PC-3 (cell line): ENCODE measurements at regions not wholly inside any gene's neighbourhood (a gene's known extent, or its start where the extent isn't known, plus 50 kb on each side); places are given as distances from the start of the nearest gene placed in this dataset.

Source experiments
- ATAC-seq: fragments of 200-7000 bp; cut with Tn5 transposase; 2 replicates; pipeline ENCODE4 v1.9.1; 2020; ENCODE audit warnings: mild to moderate bottlenecking, moderate library complexity
- BruUV-seq: library from RNA; stranded (reverse); fragments of 400-500 nt; replicated peaks from 2 replicates; lab custom pipeline; 2021; lab: Mats Ljungman, UMichigan
- CTCF ChIA-PET: fragments of 300-600 bp; sonication (Branson Sonifier 250); formaldehyde crosslinking; loops from one replicate; lab custom pipeline; 2022; ENCODE audit warnings: antibody characterized with exemption; lab: Charles Lee
- POLR2A ChIA-PET: fragments of 300-600 bp; sonication (Branson Sonifier 250); formaldehyde crosslinking; loops from one replicate; lab custom pipeline; 2022; ENCODE audit warnings: antibody characterized with exemption; ENCODE audit not compliant: unreplicated experiment; lab: Charles Lee
- DNase-seq: peaks from one replicate; pipeline ENCODE4 v3.0.0-alpha.2; 2015
- H2AFZ ChIP-seq: fragments of 300-600 bp; sonication (generic); 2 replicates; pipeline ENCODE4 v1.6.0; 2016; ENCODE audit warnings: antibody characterized with exemption, low read length
- H3F3A ChIP-seq: fragments of 300-600 bp; sonication (generic); one replicate; pipeline ENCODE4 v1.6.0; 2017; ENCODE audit warnings: antibody characterized with exemption, low read length, control low read depth, mild to moderate bottlenecking; ENCODE audit not compliant: unreplicated experiment
- H3K27ac ChIP-seq: fragments of 300-600 bp; sonication (generic); 2 replicates; pipeline ENCODE4 v1.5.1; 2016; ENCODE audit warnings: mild to moderate bottlenecking, low read length
- H3K27me3 ChIP-seq: fragments of 300-600 bp; sonication (generic); 2 replicates; pipeline ENCODE4 v1.6.1; 2016; ENCODE audit warnings: low read length, mixed read lengths
- H3K36me3 ChIP-seq: fragments of 300-600 bp; sonication (generic); 2 replicates; pipeline ENCODE4 v1.6.1; 2016; ENCODE audit warnings: low read depth, mixed run types, low read length, mixed read lengths
- H3K4me1 ChIP-seq: fragments of 300-600 bp; sonication (generic); 2 replicates; pipeline ENCODE4 v1.5.1; 2016; ENCODE audit warnings: low read length; ENCODE audit not compliant: insufficient read depth
- H3K4me2 ChIP-seq: fragments of 300-600 bp; sonication (generic); 2 replicates; pipeline ENCODE4 v1.6.0; 2016; ENCODE audit warnings: low read length
- H3K4me3 ChIP-seq: fragments of 300-600 bp; sonication (generic); 2 replicates; pipeline ENCODE4 v1.5.1; 2016; ENCODE audit warnings: mild to moderate bottlenecking, low read length, mixed read lengths
- H3K79me2 ChIP-seq: fragments of 300-600 bp; sonication (generic); 2 replicates; pipeline ENCODE4 v1.6.1; 2017; ENCODE audit warnings: low read length, mixed read lengths
- H3K9ac ChIP-seq: fragments of 300-600 bp; sonication (generic); 2 replicates; pipeline ENCODE4 v1.6.0; 2016; ENCODE audit warnings: mild to moderate bottlenecking, low read length
- H3K9me2 ChIP-seq: fragments of 300-600 bp; sonication (generic); replicated peaks from 2 replicates; pipeline ENCODE4 v1.6.1; 2016; ENCODE audit warnings: mixed run types, low read length, mixed read lengths
- H3K9me3 ChIP-seq: fragments of 300-600 bp; sonication (generic); 2 replicates; pipeline ENCODE4 v1.6.1; 2016; ENCODE audit warnings: low read length, mixed read lengths
- H4K20me1 ChIP-seq: fragments of 300-600 bp; sonication (generic); 2 replicates; pipeline ENCODE4 v1.6.1; 2016; ENCODE audit warnings: low read length, mixed read lengths
- EZH2 ChIP-seq: fragments of 300-600 bp; sonication (generic); IDR thresholded peaks from one replicate; pipeline ENCODE4 v1.6.1; 2017; ENCODE audit warnings: antibody characterized with exemption, mild to moderate bottlenecking, low read length; ENCODE audit not compliant: unreplicated experiment
- EZH2phosphoT487 ChIP-seq: fragments of 300-600 bp; sonication (generic); IDR thresholded peaks from 2 replicates; pipeline ENCODE4 v1.6.1; 2018; ENCODE audit warnings: mild to moderate bottlenecking, antibody characterized with exemption, low read length, borderline replicate concordance
- intact Hi-C: fragments of 100-400 bp; cut with micrococcal nuclease; formaldehyde crosslinking; loops from 2 replicates; pipeline ENCODE4 v1.9.0; 2023
- TF ChIP-seq, protein P1 (sequence below): fragments of 300-600 bp; sonication (generic); conservative IDR thresholded peaks from 2 replicates; pipeline ENCODE4 v1.5.1; 2017; ENCODE audit warnings: antibody characterized with exemption, low read depth, mild to moderate bottlenecking, low read length

- no TSS peak for BruUV-seq
- ATAC-seq: no peak
- H3K4me2 ChIP-seq: no peak overlapping the region
- no peaks in the 10 kb centered on the region for H3K27me3 ChIP-seq
- no peaks in the 10 kb centered on the region for H3F3A ChIP-seq
- DNase-seq: no peak
- H4K20me1 ChIP-seq: no peaks in the 10 kb centered on the region
- no peak overlapping the region for H3K4me3 ChIP-seq
- H3K79me2 ChIP-seq: no peaks in the 10 kb centered on the region
- ChIA-PET POLR2A (no interaction called here), CTCF (no interaction called here)
- TF ChIP-seq, protein P1, sequence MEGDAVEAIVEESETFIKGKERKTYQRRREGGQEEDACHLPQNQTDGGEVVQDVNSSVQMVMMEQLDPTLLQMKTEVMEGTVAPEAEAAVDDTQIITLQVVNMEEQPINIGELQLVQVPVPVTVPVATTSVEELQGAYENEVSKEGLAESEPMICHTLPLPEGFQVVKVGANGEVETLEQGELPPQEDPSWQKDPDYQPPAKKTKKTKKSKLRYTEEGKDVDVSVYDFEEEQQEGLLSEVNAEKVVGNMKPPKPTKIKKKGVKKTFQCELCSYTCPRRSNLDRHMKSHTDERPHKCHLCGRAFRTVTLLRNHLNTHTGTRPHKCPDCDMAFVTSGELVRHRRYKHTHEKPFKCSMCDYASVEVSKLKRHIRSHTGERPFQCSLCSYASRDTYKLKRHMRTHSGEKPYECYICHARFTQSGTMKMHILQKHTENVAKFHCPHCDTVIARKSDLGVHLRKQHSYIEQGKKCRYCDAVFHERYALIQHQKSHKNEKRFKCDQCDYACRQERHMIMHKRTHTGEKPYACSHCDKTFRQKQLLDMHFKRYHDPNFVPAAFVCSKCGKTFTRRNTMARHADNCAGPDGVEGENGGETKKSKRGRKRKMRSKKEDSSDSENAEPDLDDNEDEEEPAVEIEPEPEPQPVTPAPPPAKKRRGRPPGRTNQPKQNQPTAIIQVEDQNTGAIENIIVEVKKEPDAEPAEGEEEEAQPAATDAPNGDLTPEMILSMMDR: no peak
- TF ChIP-seq EZH2phosphoT487: no peak
- no peak for TF ChIP-seq EZH2
- no peaks in the 10 kb centered on the region for H3K9me2 ChIP-seq
- H3K4me1 ChIP-seq: no peaks in the 10 kb centered on the region
- no peak overlapping the region for H2AFZ ChIP-seq
- no peak overlapping the region for H3K27ac ChIP-seq
- no peaks in the 10 kb centered on the region for H3K36me3 ChIP-seq
- H3K9ac ChIP-seq: no peak overlapping the region
- intact Hi-C loops: no loop called here
- H3K9me3 ChIP-seq: no peaks in the 10 kb centered on the region
These were observed 890.9 kb upstream of the CDH8 start for GRCh38 chr16:62927122-62927521.

DNA sequence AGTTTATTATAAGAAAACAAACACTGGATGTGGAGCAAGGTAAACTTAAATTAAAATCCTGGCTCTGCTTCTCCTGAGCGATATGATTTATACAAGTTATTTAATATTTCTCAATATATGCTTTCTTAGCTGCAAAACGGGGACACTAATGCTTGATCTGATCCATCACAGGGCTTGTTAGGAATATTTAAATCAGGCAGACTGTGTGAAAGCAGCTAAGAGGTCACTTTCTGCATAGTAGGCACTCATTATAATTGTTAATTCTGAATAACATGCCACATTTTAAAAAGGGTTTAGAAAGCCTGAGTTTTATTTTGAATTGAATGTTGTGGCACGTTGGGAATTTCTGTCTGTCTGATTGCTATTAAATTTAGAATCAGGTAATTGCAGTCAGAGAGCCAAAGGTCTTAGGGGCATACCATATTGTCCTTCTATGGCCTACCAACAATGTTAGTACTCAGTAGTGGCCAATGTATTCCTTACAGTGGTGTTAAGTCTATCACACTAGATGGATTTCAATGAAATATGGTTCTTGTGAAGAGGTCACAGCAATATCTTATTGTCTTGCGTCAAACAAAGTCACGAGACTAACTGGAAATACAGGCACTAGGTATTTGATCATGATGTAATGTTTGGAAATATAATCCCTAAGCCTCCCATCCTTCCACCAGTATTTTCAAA is 890.0 kb upstream of the CDH8 start:
- ChIA-PET POLR2A (no interaction called here), CTCF (no interaction called here)
- H3K36me3 ChIP-seq: no peaks in the 10 kb centered on the region
- H3K4me3 ChIP-seq: no peak overlapping the region
- H4K20me1 ChIP-seq: no peaks in the 10 kb centered on the region
- no peak overlapping the region for H3K27ac ChIP-seq
- H3K9me2 ChIP-seq: no peaks in the 10 kb centered on the region
- no peaks in the 10 kb centered on the region for H3K4me1 ChIP-seq
- H3K9ac ChIP-seq: no peak overlapping the region
- H3K9me3 ChIP-seq: no peaks in the 10 kb centered on the region
- intact Hi-C loops: no loop called here
- H3K27me3 ChIP-seq: no peaks in the 10 kb centered on the region
- H3K4me2 ChIP-seq: no peak overlapping the region
- no peaks in the 10 kb centered on the region for H3F3A ChIP-seq
- ATAC-seq (no peak), DNase-seq (no peak)
- H2AFZ ChIP-seq: no peak overlapping the region
- TF ChIP-seq EZH2: no peak
- TF ChIP-seq EZH2phosphoT487: no peak
- TF ChIP-seq, protein P1: no peak
- H3K79me2 ChIP-seq: no peaks in the 10 kb centered on the region
- no TSS peak for BruUV-seq

- ChIA-PET CTCF (no interaction called here), POLR2A (no interaction called here)
- DNase-seq: no peak
- no peak overlapping the region for H3K9ac ChIP-seq
- no peak for ATAC-seq
- no peak overlapping the region for H2AFZ ChIP-seq
- H3K4me1 ChIP-seq: no peaks in the 10 kb centered on the region
- no peaks in the 10 kb centered on the region for H4K20me1 ChIP-seq
- no peaks in the 10 kb centered on the region for H3K27me3 ChIP-seq
- H3F3A ChIP-seq: no peaks in the 10 kb centered on the region
- no peak overlapping the region for H3K27ac ChIP-seq
- TF ChIP-seq EZH2 (no peak), EZH2phosphoT487 (no peak)
- TF ChIP-seq, protein P1: no peak
- H3K4me2 ChIP-seq: no peak overlapping the region
- H3K36me3 ChIP-seq: no peaks in the 10 kb centered on the region
- no peaks in the 10 kb centered on the region for H3K9me3 ChIP-seq
- H3K4me3 ChIP-seq: no peak overlapping the region
- intact Hi-C loops: no loop called here
- H3K79me2 ChIP-seq: no peaks in the 10 kb centered on the region
- no TSS peak for BruUV-seq
- H3K9me2 ChIP-seq: no peaks in the 10 kb centered on the region
These were observed 885.7 kb upstream of the CDH8 start for GRCh38 chr16:62921904-62922303.
